ENCODE measurements at regions not wholly inside any gene's neighbourhood (a gene's known extent, or its start where the extent isn't known, plus 50 kb on each side); places are given as distances from the start of the nearest gene placed in this dataset.

DNA sequence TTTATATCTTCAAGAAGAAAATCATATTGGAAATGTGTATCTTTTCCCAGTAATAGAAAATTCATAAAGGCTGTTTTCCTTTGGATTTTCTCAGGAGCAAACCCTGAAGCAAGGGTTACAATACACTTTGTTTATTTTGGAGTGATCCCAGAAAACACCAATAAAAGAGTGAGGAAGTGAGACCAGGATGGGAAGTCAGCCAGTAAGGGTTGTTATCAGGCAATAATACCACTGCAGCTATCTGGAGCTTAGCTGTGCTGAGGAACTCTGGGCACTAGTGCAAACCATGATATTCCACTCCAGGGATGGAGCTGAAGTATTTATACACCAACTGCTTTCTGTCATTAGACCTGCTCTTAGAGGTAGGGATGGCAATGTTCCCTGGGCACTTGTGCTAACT is 1002.3 kb downstream of the FLRT2 start:
- TF ChIP-seq CTCF (IDR thresholded peaks at IDR 0.05; ENCODE audit: low read length) (no peak), EZH2 (optimal IDR thresholded peaks at IDR 0.05; ENCODE audit: low read depth, low read length) (no peak), EZH2phosphoT487 (IDR thresholded peaks at IDR 0.05; ENCODE audit: low read length) (no peak)
